ENCODE measurements at regions not wholly inside any gene's neighbourhood (a gene's known extent, or its start where the extent isn't known, plus 50 kb on each side); places are given as distances from the start of the nearest gene placed in this dataset.
"Not testable (repeated sequence)": the region's sequence is repeated elsewhere in the genome, so short reads cannot be mapped to it uniquely, and the experiment has no call there.

DNA sequence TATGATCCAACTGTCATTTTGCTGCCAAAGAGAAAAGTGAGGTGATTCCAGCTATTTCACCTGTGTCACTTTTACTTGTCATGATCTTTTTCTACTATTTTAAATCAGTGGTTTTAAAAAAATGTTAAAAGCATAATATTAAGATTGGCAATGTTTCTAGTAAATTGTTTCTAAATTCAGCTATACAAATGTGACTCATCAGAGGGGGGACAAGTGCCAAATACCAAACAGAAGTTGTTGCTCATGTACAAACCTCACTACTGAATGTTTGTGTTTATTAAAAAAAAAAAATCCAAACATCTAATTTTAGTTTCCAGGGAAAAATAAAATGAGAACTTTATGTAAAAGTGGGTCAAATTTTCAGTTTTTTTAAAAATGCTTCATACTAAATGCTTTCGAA lies 346.2 kb upstream of the SNX7 start:
- no peak for DNase-seq
- no peak for ATAC-seq
- intact Hi-C loops (cut with micrococcal nuclease): no loop called here

DNA sequence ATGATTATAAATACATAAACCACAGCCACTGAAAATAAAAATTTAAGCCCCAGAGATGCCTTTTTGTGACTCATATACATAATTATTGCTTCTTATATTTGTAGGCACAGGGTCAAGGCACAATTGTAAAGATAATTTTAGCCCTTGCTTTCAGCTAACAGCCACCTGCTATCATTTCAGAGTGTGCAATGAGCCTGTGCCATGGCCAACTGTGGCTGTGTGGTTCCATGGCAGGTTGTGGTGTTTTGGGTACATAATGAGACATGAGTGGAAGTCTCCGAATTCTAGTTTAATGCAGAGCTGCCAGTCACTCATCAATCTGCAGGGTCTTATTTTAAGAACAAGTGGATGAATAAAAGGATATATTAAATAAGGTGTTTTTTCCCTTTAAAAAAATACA lies 346.9 kb upstream of the SNX7 start:
- ATAC-seq (no peak), DNase-seq (no peak)
- intact Hi-C loops (cut with micrococcal nuclease): no loop called here

DNA sequence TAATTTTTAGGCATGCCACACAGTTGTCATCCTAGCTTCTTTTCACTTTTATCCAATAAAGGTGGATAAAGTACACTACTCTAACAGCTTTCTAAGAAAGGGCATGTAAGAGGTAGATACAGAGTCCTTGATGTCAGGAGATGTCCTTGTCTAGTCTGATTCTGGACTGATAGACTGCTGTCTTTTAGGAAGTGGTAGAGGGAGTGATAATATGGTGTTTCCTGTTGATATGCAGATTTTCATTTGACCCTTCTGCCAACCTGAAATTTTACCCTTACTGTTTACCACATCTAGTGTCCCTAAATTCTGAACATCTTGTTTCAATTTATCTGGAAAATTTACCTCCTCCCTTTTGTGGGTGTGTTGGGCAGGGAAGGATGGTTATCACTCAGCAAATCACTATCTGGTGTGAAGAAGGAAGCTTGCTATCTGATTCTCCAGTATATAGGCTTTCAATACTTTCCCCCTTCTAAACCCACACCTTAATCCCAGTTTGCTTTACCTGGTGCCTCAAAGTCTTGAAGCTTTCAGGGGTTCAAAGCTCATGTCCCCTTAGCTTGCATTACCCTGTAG lies 354.9 kb upstream of the SNX7 start:
- DNase-seq (no peak), ATAC-seq (no peak)
- intact Hi-C loops (cut with micrococcal nuclease): no loop called here

DNA sequence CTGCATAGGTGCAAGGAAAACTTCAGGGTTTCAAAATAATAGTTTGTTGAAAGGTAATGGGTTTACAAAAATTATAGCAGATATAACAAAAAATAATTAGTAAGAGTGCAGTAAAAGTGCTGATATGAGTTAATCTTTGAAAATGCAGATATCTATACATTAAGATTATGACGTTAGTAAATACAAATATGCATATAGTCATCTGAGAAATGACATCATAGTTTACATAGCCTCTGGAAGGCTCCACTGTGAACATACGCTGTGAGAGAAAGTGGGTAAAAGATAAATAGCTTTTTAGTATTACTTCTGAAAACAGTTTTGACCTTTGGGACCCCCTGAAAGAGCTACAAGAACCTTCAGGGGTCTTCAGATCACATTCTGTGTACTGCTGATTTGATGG lies 356.2 kb upstream of the SNX7 start:
- DNase-seq (no peak), ATAC-seq (no peak)
- intact Hi-C loops (cut with micrococcal nuclease): no loop called here

DNA sequence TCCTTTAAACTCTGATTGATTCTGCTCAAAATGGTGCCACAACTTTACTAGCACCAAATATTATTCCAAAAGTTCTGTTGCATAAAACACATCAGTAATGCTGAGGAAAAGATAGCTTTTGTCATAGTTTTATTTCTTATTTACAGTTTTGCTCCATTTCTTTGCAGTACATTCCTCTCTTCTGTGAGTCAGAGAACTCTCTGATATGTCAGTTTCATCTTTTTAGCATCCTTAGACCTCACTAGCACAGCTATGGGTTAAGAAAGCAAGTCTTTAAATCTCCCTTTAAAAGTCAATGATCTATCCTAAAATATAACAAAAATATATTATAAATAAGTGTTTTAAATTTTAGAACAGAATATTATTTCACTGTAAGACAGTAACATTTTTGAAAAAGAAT lies 356.6 kb upstream of the SNX7 start:
- no peak for DNase-seq
- ATAC-seq: no peak
- intact Hi-C loops (cut with micrococcal nuclease): no loop called here

DNA sequence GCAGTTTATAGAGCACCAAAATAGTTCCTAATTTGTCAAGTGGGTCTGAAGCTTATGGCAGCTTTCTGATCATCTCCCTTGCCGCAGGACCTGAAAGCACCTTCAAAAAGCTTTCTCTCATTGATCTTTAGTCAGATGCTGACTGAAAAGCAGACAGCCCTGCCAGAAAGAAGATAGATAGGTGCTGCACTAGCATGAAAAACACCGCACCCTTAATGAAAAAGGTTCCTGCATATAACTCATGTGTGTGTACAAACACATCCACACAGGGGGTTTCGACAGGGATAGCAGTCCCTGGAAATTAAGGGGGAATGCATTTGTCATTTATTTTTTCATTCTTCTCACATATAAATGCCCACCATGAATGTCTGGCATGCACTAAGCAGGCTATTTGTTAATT lies 361.7 kb upstream of the SNX7 start:
- intact Hi-C loops (cut with micrococcal nuclease): no loop called here
- ATAC-seq (no peak), DNase-seq (no peak)

DNA sequence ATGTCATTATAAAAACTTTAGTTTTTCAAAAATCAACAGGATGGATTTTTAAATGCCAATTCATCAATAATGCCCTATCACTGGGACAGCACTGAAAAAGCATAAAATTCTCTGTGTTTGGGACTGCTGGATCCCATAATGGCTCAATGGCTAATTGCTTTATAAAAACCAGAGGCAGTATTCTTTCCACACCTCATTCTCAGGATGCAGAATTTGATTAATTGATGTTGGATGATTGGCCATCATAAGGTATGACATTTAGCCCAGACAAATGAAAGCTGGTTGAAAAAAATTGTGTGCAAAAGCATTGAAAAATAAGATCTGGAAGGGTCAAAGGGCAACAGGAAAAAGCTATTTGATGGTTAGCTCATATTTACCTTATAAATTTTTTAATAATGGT lies 362.2 kb upstream of the SNX7 start:
- no peak for ATAC-seq
- DNase-seq: no peak
- intact Hi-C loops (cut with micrococcal nuclease): no loop called here

DNA sequence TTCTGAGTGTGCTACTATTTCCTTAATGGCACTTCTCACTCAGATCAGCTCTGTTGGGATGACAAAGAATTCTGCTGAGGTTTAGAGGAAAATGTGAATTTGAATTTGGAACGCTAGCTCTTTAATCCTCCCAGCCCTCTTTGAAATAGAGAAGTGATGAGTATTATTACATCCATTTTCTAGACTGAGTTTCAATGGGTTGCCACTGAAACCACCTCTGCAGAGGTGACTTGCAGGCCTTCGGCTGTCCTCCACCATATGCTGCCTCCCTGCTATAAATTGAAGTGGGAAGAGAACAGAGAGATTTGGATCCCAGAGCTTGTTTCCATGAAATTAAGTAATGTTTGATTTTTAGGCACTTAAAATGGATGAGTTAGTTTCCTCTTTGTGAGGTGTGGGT lies 363.2 kb upstream of the SNX7 start:
- no peak for ATAC-seq
- DNase-seq: no peak
- intact Hi-C loops (cut with micrococcal nuclease): no loop called here

DNA sequence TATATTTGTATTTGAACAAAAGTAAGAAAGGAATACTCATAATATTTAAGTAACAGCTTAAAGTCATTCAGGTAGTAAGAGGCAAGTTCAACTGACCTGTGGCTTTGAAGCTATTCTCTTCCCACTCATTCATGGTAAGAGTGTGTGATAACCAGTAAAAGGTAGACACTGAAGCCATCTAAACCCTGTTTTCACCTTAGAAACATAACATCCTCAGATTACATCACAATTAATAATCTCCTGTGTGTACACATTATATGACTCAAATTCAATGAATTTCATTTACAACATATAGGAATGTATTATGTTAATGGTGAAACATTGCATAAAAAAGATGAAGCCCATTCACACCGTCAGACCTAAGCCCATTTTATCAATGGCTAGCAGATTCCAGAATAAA lies 364.8 kb upstream of the SNX7 start:
- intact Hi-C loops (cut with micrococcal nuclease): no loop called here
- ATAC-seq (no peak), DNase-seq (no peak)

DNA sequence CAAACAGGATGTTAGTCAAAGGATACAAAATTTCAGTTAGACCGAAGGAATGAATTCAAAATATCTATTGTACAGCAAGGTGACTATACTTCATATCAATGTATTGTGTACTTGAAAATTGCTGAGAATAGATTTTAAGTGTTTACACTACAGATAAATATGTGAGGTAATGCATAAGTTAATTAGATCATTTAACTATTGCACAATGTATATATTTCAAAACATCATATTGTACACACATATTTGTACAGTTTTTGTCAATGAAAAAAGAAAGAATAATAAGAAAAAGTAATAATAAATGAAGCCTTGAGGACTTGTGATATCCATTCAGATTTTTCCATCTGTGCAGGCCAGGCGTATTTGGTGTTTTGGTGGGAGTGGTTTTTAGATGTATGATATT lies 367.4 kb upstream of the SNX7 start:
- no peak for DNase-seq
- intact Hi-C loops (cut with micrococcal nuclease): no loop called here
- ATAC-seq: no peak

DNA sequence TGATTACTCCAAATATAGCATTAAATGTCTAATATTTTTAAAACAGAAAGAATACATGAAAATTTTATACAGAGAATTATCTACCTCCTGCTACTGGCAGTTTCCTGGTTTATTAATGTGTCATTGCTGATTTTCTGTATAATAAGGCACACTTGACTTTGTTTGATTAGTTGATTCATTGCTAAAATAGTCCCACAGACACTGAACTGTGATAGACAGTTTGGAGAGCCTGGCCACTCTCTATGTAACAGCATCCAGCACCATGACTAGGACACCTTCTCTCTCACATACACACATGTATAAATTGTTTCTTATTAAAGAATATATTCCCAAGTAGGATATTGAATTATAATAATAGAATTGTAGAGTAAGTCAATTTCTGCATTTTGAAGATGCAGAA lies 368.5 kb upstream of the SNX7 start:
- ATAC-seq: no peak
- intact Hi-C loops (cut with micrococcal nuclease): no loop called here
- no peak for DNase-seq

DNA sequence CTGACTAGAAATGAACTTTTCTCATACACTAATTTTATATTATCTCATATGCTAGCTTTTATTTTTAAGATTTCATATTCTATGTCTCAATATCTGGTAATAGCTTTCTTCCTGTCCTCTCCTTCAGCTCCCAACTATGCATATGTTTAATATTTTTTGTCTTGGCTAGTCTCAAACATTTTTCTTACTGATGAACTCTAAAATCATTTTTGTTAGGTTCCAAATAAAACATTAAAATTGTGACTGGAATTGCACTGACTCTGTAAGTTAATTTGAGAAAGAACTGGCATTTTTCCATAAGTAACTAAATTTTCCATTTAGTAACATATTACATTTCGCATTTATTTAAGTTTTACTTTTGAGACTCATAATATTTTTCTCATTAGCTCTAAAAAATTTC lies 368.5 kb upstream of the DPYD start:
- DNase-seq (no peak), ATAC-seq (no peak)
- intact Hi-C loops (cut with micrococcal nuclease): no loop called here

DNA sequence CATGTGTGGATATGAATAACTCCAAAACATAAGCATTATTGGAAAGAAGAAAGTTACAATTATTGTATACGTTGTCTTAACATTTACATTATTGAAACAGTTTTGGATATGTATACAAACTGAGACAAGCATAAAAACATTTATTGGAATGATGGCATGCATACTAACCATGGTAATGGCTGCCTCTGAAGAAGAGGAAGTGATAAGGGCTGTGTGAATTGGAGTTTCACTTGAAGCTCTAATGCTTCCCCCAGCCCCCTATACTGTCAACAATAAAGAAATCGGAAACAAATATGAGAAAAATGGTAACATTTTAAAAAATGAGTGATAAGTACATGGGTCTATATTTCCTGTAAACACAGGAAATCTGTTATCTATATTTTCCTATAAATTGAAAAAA lies 367.7 kb upstream of the DPYD start:
- intact Hi-C loops (cut with micrococcal nuclease): no loop called here
- ATAC-seq (no peak), DNase-seq (no peak)

DNA sequence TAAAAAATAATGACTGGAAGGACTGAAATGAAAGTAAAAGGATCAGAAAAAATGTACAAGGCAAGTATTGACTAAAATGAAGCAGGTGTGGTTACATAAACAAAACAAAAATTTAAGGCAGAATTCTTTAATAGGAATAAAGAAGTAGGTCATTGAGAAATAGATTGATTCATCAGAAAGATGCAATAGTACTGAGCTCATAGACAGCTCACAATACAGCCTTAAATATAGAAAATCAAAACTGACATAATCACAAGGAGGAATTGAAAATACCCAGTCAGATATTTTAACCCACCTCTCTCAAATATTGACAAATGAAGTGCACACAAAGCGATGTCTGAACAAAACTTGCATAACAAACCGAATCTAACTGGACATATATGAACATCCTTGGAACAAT lies 366.8 kb upstream of the DPYD start:
- intact Hi-C loops (cut with micrococcal nuclease): no loop called here
- DNase-seq: no peak
- ATAC-seq: no peak

DNA sequence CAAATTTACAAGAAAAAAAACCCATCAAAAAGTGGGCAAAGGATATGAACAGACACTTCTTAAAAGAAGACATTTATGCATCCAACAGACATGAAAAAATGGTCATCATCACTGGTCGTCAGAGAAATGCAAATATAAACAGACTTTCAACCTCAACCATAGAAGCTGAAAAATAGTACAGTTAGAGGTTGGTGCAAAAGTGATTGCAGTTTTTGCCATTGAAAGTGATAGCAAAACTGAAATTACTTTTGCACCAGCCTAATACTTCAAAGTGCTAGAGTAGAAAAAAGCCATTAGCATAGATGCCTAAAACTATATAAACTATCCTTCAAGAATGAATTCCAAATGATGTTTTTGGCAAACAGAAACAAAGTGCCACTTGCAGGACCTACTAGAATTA lies 365.8 kb upstream of the DPYD start:
- ATAC-seq: no peak
- no peak for DNase-seq
- intact Hi-C loops (cut with micrococcal nuclease): no loop called here

DNA sequence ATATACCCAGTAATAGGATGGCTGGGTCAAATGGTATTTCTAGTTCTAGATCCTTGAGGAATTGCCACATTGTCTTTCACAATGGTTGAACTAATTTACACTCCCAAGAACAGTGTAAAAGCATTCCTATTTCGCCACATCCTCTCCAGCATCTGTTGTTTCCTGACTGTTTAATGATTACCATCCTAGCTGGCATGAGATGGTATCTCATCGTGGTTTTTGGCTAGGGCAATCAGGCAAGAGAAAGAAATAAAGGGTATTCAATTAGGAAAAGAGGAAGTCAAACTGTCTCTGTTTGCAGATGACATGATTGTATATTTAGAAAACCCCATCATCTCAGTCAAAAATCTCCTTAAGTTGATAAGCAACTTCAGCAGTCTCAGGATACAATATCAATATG lies 364.5 kb upstream of the DPYD start:
- ATAC-seq; DNase-seq; intact Hi-C loops (cut with micrococcal nuclease): not testable (repeated sequence)

DNA sequence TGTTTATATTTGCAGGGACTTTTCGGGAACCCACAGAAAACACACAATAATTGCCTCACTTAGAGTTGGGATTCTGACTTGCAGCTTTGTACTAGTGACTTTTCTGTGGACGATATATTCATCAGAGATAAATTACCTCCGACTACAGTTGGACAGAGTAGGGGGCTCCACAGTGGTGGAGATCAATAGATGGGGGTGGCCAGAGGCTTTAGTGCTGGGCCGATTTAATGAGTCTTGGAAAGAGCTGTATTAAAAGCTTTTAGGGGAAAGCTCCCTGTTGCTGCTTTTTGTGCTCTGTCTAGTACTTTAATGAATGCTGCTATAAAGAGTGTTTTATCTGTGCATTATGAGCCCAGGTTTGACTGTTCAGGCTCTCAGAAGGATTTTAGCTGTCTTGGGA lies 359.2 kb upstream of the DPYD start:
- intact Hi-C loops (cut with micrococcal nuclease): no loop called here
- no peak for DNase-seq
- no peak for ATAC-seq

DNA sequence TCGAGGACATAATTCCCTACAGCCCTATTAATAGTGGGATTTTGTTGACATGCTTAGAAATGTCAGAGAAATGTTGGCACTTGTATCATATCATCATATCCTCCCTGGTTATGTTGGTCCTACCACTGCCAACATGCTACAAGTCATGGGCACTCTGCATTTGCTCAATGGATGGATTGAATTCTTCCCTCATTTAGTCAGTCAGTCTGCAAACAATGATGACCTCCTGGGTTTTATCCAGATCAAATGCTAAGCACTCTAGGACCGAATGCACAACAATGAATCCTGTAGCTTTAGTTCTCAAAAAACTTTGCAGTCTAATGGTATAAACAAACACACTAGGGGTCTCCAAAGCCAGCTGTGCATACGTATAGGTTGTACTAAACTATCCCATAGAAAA lies 357.2 kb upstream of the DPYD start:
- intact Hi-C loops (cut with micrococcal nuclease): no loop called here
- no peak for ATAC-seq
- no peak for DNase-seq

DNA sequence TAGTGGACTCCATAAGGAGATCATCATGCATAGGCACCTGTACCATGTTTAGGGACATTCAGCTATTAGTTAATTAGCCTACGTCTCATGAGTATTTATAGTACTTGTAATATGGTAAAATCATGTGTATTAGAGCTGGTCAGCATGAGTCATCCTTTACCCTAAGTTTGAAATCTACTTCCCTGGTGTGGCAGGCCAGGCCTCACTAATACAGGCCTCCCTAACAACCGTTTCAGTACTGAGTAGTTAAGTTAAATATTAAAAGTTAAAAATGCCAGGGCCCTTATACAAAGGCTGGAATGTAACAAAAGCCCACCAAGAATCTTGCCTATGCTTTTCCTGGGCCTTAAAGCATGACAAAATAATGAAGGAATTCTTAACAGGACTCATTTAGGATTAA lies 356.3 kb upstream of the DPYD start:
- ATAC-seq: no peak
- intact Hi-C loops (cut with micrococcal nuclease): no loop called here

DNA sequence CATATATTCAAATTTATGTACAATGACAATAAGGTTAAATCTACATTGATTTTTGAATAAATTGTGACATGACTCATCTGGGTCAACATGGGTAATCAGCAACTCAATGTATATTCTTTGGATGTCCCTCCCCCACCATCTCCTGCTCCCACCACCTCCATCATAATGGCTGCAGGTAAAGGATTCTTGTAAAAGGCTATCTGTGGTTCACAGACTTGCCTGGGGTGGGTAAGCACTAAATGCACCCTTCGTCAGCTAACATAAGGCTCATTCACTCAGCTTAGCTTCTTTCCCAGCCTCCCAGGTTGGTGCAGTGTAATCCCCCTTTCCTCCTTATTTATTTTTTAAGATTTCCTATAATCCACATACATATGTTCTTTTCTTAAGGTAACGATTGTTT lies 355.7 kb upstream of the DPYD start:
- intact Hi-C loops (cut with micrococcal nuclease): no loop called here
- ATAC-seq (no peak), DNase-seq (no peak)

More for the DNA sequence above, 356.3 kb upstream of the DPYD start:
- no peak for DNase-seq

DNA sequence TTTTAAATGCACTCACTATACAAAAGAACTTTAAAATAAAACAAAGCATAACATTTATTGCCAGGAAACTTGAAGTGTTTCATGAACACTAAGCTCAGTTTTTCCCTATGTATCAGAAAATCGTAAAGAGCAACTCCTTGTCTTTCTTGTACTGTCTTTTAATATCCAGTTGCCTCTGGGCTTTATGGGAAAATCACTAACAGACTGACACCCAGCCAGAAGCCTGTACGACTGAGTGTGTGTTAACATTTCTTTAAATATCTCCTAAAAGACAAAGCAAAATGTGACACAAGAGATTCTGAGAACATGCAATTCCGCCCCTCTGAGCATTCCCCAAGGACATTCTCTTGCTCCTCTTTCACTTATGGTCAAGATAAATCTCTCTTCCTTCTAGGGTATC lies 347.5 kb upstream of the DPYD start:
- no peak for DNase-seq
- ATAC-seq: no peak
- intact Hi-C loops (cut with micrococcal nuclease): no loop called here

DNA sequence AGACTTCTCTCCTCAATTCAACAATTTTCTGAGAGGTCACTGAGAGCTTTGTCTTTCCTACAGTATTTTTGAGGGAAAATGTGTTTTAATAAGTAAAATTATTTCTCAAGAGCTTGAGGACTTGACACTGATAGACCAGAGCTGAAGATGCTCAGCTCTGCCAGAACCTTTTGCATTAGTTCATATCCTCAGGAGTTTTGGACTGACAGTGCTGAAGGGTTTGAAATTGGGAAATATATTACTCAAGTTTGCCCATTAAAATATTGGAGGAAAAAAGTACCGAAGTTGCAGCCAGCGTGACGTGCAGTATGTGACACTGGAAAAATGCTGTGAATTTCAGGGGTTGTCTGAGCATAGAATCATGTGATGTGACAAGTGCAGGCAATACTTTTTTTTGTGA lies 346.6 kb upstream of the DPYD start:
- DNase-seq (no peak), ATAC-seq (no peak)
- intact Hi-C loops (cut with micrococcal nuclease): no loop called here

Measured in left ventricle myocardium superior (tissue), 1 donor.